Astrocyte of the spinal cord (primary cell): ENCODE measurements at regions not wholly inside any gene's neighbourhood (a gene's known extent, or its start where the extent isn't known, plus 50 kb on each side); places are given as distances from the start of the nearest gene placed in this dataset.
A peak's percentile ranks its signal among the peaks of the same experiment; 100 is the strongest.

Experiments used
- DNase-seq: peaks from one replicate; pipeline ENCODE4 v3.0.0; 2011; ENCODE audit warnings: low read depth, low spot score
- H3K4me3 ChIP-seq: 2 replicates; pipeline ENCODE4 v1.5.1; 2011; ENCODE audit warnings: low read depth, mild to moderate bottlenecking, low read length, moderate library complexity
- CTCF ChIP-seq: IDR thresholded peaks from 2 replicates; pipeline ENCODE4 v1.5.1; 2012; ENCODE audit warnings: low read depth, mild to moderate bottlenecking, low read length, inconsistent platforms
- in situ Hi-C: cut with HindIII; loops from 2 replicates; pipeline ENCODE4 v1.10.0; 2017; ENCODE audit warnings: low sequenced_read_pairs

GRCh38 chr21:28762357-28762735 lies 230.3 kb downstream of the LTN1 start:
- H3K4me3 ChIP-seq: no peak overlapping the region
- no peak for TF ChIP-seq CTCF
- no peak for DNase-seq
- in situ Hi-C loops: no loop called here

- no peak for TF ChIP-seq CTCF
- H3K4me3 ChIP-seq: no peak overlapping the region
- DNase-seq: peak; percentile 45
- in situ Hi-C loops: no loop called here
Measured at GRCh38 chr21:28761674-28762356, 230.9 kb downstream of the LTN1 start.

- DNase-seq: no peak
- in situ Hi-C loops: no loop called here
- TF ChIP-seq CTCF: no peak
- no peak overlapping the region for H3K4me3 ChIP-seq
Measured at GRCh38 chr21:28758883-28759242, 233.8 kb downstream of the LTN1 start.

- H3K4me3 ChIP-seq: no peak overlapping the region
- in situ Hi-C loops: no loop called here
- DNase-seq: no peak
- TF ChIP-seq CTCF: no peak
Measured at GRCh38 chr21:28758042-28758882, 234.4 kb downstream of the LTN1 start.

GRCh38 chr21:28754862-28755261 lies 237.8 kb downstream of the LTN1 start:
- TF ChIP-seq CTCF: no peak
- DNase-seq: no peak
- no peak overlapping the region for H3K4me3 ChIP-seq
- in situ Hi-C loops: no loop called here

GRCh38 chr21:28754127-28754611 lies 238.5 kb downstream of the LTN1 start:
- peak; percentile 67 for DNase-seq
- in situ Hi-C loops: no loop called here
- TF ChIP-seq CTCF: no peak
- H3K4me3 ChIP-seq: no peak overlapping the region
